Heart left ventricle (tissue), 13 donors: ENCODE measurements at regions not wholly inside any gene's neighbourhood (a gene's known extent, or its start where the extent isn't known, plus 50 kb on each side); places are given as distances from the start of the nearest gene placed in this dataset.
"Not testable (repeated sequence)": the region's sequence is repeated elsewhere in the genome, so short reads cannot be mapped to it uniquely, and the experiment has no call there.

Source experiments
- POLR2A ChIP-seq, 2 donors: fragments of 450-650 bp; IDR thresholded peaks; one replicate each; pipeline ENCODE4 v1.6.1; 2017; ENCODE audit warnings: antibody characterized with exemption in 2 of 2, mild to moderate bottlenecking in 2 of 2, moderate library complexity in 2 of 2
- TF ChIP-seq, protein P1 (sequence below), 12 donors: fragments of 200-600 bp; sonication (generic) in 4 of 12; IDR thresholded peaks; one replicate each; pipeline versions ENCODE4 v1.5.0 to v1.8.0; 2018 to 2022; ENCODE audit warnings: antibody characterized with exemption in 12 of 12, mild to moderate bottlenecking in 5 of 12
- donor health status: ischemic (EF 13 %, LVEDD 7.1; RV severe dilation, severe dysfunction).
- donor health status: DM: no; HTN: yes; CAD: no.
- donor health status: DM: no; HTN: no; CAD: no.
- donor health status: ischemic (EF 25% LVEDD 6.9; RV normal size, moderate dysfunction).
- donor health status: ischemic (EF 25% LVEDD 5.7; RV mildly dilated, moderate dysfunction).
- donor health status: ischemic (EF 35%, LVEDD 5.7; RV mildly dilated, moderate dysfunction).
- donor health status: nonischemic (EF 11% LVEDD 7.7; RV severe dilation, severe dysfunction).
- donor health status: DM: yes; HTN: yes; CAD: no.
- donor health status: PGD.
- donor health status: ischemic (EF 29% LVEDD 5.4; RV normal size, mild dysfunction).
- donor health status: nonischemic (EF 23%, LVEDD 6.1; RV moderate dilation, normal function).

DNA sequence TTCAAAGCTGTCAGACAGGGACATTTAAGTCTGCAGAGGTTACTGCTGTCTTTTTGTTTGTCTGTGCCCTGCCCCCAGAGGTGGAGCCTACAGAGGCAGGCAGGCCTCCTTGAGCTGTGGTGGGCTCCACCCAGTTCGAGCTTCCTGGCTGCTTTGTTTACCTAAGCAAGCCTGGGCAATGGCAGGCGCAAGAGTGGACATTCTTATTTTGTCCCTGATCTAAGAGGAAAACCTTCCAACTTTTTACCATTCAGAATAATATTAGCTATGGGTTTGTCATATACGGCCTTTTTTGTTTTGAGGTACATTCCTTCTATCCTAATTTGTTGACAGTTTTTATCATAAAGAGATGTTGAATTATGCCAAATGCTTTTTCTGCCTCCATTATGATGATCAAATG is 129.3 kb downstream of the ZMAT3 start:
- TF ChIP-seq, protein P1, sequence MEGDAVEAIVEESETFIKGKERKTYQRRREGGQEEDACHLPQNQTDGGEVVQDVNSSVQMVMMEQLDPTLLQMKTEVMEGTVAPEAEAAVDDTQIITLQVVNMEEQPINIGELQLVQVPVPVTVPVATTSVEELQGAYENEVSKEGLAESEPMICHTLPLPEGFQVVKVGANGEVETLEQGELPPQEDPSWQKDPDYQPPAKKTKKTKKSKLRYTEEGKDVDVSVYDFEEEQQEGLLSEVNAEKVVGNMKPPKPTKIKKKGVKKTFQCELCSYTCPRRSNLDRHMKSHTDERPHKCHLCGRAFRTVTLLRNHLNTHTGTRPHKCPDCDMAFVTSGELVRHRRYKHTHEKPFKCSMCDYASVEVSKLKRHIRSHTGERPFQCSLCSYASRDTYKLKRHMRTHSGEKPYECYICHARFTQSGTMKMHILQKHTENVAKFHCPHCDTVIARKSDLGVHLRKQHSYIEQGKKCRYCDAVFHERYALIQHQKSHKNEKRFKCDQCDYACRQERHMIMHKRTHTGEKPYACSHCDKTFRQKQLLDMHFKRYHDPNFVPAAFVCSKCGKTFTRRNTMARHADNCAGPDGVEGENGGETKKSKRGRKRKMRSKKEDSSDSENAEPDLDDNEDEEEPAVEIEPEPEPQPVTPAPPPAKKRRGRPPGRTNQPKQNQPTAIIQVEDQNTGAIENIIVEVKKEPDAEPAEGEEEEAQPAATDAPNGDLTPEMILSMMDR (IDR thresholded peaks at IDR 0.05), result not testable (repeated sequence)
- TF ChIP-seq POLR2A (IDR thresholded peaks at IDR 0.05), result not testable (repeated sequence)
